ENCODE measurements at regions not wholly inside any gene's neighbourhood (a gene's known extent, or its start where the extent isn't known, plus 50 kb on each side); places are given as distances from the start of the nearest gene placed in this dataset.
"Not testable (repeated sequence)": the region's sequence is repeated elsewhere in the genome, so short reads cannot be mapped to it uniquely, and the experiment has no call there.

DNA sequence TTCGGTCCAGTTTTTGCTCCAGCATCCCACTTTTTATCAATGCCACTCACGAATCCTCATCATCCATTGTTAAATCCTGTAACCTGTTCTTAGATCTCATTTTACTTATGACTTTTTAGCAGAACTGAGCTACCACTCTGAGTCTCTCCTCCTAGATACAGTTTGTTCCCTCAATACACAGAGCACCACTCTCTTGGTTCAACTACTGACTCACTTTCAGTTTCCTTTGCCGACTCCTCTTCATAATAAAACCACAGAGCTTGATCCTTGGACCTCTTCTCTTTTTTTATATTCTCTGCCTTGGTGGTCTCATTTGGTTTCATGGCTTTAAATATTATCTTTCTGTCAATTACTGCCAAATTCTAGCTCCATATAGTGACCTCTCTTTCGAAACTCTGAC is 150.3 kb downstream of the SLITRK5 start:
- TF ChIP-seq, protein P1, sequence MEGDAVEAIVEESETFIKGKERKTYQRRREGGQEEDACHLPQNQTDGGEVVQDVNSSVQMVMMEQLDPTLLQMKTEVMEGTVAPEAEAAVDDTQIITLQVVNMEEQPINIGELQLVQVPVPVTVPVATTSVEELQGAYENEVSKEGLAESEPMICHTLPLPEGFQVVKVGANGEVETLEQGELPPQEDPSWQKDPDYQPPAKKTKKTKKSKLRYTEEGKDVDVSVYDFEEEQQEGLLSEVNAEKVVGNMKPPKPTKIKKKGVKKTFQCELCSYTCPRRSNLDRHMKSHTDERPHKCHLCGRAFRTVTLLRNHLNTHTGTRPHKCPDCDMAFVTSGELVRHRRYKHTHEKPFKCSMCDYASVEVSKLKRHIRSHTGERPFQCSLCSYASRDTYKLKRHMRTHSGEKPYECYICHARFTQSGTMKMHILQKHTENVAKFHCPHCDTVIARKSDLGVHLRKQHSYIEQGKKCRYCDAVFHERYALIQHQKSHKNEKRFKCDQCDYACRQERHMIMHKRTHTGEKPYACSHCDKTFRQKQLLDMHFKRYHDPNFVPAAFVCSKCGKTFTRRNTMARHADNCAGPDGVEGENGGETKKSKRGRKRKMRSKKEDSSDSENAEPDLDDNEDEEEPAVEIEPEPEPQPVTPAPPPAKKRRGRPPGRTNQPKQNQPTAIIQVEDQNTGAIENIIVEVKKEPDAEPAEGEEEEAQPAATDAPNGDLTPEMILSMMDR (conservative IDR thresholded peaks at IDR 0.05; ENCODE audit: low read depth) = no peak
- ChIA-PET CTCF (interaction anchor here (0.6 kb wide), 1 partner anchor 101 kb away, joined by 3 read pairs; no protein-coding TSS in a partner anchor), POLR2A (ENCODE audit: low non-redundant PET) (no interaction called here)
- no peak overlapping the region for H3K27ac ChIP-seq
- DNase-seq (ENCODE audit: low spot score) = no peak

DNA sequence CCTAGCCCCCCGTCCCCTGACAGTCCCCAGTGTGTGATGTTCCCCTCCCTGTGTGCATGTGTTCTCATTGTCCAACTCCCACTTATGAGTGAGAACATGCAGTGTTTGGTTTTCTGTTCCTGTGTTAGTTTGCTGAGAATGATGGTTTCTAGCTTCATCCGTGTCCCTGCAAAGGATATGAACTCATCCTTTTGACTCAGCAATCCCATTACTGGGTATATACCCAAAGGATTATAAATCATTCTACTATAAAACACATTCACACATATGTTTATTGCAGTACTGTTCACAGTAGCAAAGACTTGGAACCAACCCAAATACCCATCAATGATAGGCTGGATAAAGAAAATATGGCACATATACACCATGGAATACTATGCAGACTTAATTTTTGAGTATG is 155.1 kb downstream of the SLITRK5 start:
- POLR2A ChIA-PET (ENCODE audit: low non-redundant PET); CTCF ChIA-PET; DNase-seq (ENCODE audit: low spot score); H3K27ac ChIP-seq: not testable (repeated sequence)

DNA sequence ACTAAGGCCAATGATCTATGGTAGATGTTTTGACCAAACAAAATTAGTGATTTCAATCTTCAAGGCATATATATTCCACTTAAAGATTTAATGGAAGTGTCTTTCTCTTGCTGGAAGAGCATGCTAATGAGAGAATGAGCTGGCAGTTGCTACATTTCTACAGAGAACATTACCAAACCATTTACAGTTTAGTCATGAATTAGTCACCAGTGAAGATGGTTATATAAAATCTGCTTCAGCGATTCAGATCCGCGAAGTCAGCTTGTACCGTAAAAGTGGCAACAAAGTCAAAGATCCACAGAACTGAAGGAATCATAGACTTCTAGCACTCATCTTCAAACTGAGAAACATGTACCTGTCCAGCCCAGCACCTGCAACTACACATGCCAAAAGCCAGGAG is 156.3 kb downstream of the SLITRK5 start:
- TF ChIP-seq, protein P1 (conservative IDR thresholded peaks at IDR 0.05; ENCODE audit: low read depth) = no peak
- peak; percentile 27 for DNase-seq (ENCODE audit: low spot score)
- H3K27ac ChIP-seq = no peak overlapping the region
- CTCF ChIA-PET = interaction anchor here (0.6 kb wide), 1 partner anchor 9 kb away, joined by 3 read pairs; no protein-coding TSS in a partner anchor
- POLR2A ChIA-PET (ENCODE audit: low non-redundant PET) = no interaction called here

DNA sequence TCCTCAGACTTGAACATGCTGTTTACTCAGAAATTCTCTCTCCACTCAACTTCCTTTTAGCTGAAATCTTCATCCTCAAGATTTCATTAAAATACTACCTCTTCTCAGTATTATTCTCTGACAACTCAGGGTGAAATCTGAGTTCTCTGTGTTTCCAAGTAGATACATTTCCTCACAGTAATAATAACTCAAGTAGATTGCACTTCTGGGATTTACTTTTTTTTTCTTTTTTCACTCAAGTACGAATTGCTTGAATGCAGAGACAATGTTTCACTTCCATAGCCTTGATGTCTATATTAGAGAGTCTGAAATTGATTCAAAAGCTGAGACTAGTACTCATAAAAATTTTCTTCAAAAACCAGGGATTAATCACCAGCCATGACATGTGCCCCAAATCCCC is 166.4 kb downstream of the SLITRK5 start:
- ChIA-PET POLR2A (ENCODE audit: low non-redundant PET) (no interaction called here), CTCF (no interaction called here)
- TF ChIP-seq, protein P1 (conservative IDR thresholded peaks at IDR 0.05; ENCODE audit: low read depth) = no peak
- no peak overlapping the region for H3K27ac ChIP-seq
- no peak for DNase-seq (ENCODE audit: low spot score)

DNA sequence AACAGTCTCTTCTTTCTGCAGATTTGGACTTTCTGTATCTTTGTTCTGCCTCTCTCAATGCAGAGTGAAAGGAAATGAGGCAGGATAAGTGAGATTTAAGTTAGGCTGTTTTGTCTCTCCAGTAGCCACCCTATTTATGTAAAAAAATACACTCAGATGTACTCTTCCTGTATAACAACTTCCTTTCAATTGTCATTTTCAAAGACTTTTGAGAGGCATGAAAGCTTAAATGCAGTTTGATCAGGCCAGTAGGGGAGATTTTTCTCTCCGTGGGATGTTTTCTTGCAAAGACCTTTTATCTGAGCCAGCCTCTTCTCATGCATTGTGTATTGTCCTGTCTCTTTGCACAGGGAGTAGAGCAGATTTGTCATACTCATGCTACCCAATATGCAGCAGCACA is 166.8 kb downstream of the SLITRK5 start:
- DNase-seq (ENCODE audit: low spot score) = no peak
- ChIA-PET CTCF (no interaction called here), POLR2A (ENCODE audit: low non-redundant PET) (no interaction called here)
- TF ChIP-seq, protein P1 (conservative IDR thresholded peaks at IDR 0.05; ENCODE audit: low read depth) = no peak
- no peak overlapping the region for H3K27ac ChIP-seq

DNA sequence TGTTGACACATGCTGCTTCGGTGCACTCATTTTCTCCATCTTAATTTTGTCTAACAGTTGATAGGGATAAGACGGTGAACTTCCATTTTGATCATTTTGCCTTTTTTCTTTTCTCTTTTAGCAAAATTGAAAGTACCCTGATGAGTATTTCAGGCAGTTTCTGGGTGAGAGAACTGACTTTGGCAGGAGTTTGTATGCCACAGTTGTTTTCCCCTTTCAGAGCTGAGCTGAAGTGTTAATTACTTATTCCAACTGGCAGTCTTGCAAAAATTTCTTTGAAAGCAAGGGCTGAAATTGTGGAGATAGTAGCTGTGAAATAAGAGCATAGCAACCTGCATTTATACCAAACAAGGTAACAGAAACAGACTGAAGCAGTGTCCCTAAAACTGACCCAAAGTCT is 180.2 kb downstream of the SLITRK5 start:
- CTCF ChIA-PET = no interaction called here
- DNase-seq (ENCODE audit: low spot score) = no peak
- POLR2A ChIA-PET (ENCODE audit: low non-redundant PET) = no interaction called here
- no peak overlapping the region for H3K27ac ChIP-seq
- TF ChIP-seq, protein P1 (conservative IDR thresholded peaks at IDR 0.05; ENCODE audit: low read depth) = no peak

DNA sequence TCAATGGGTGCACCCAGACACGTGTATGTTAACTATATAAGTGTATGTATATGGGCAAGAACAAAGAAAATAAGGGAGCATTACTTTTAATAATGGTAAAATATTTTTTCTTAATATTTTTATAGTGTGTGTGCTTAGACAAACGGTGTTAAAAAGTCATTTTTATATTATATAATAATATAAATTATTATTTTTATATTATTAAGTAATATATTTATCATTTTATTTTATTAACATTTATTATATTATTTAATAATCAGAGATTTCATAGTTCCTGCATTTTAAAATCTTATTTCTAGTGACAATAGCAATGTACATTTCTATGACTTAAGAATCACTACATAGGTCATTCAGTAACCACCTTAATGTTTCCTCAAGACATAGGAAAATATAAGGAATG is 184.4 kb downstream of the SLITRK5 start:
- no peak for DNase-seq (ENCODE audit: low spot score)
- ChIA-PET POLR2A (ENCODE audit: low non-redundant PET) (no interaction called here), CTCF (no interaction called here)
- no peak overlapping the region for H3K27ac ChIP-seq
- TF ChIP-seq, protein P1 (conservative IDR thresholded peaks at IDR 0.05; ENCODE audit: low read depth) = no peak

Data from RWPE1 (cell line).